GM19239 (cell line): ENCODE measurements at regions not wholly inside any gene's neighbourhood (a gene's known extent, or its start where the extent isn't known, plus 50 kb on each side); places are given as distances from the start of the nearest gene placed in this dataset.

ENCODE experiments used
- DNase-seq: peaks from one replicate; pipeline ENCODE4 v3.0.0; 2011; ENCODE audit warnings: low spot score; ENCODE audit not compliant: insufficient read length
- FAIRE-seq: peaks from 2 replicates; lab custom pipeline; 2011; peaks lifted over from hg19 to GRCh38; lab: Jason Lieb, UNC

GRCh38 chr1:30506291-30507015 lies 216.9 kb downstream of the MATN1 start:
- no peak for FAIRE-seq
- DNase-seq: no peak

GRCh38 chr1:30505853-30506252 lies 217.5 kb downstream of the MATN1 start:
- no peak for DNase-seq
- no peak for FAIRE-seq

- no peak for DNase-seq
- no peak for FAIRE-seq
Measured at GRCh38 chr1:30492451-30492850, 230.9 kb downstream of the MATN1 start.

- FAIRE-seq: no peak
- DNase-seq: no peak
Measured at GRCh38 chr1:30491831-30492230, 231.6 kb downstream of the MATN1 start.

GRCh38 chr1:30490554-30491053 lies 232.8 kb downstream of the MATN1 start:
- FAIRE-seq: no peak
- no peak for DNase-seq

GRCh38 chr1:30489737-30490389 lies 233.5 kb downstream of the MATN1 start:
- FAIRE-seq (no peak), DNase-seq (no peak)

- DNase-seq (no peak), FAIRE-seq (no peak)
Measured at GRCh38 chr1:30488324-30488913, 235.0 kb downstream of the MATN1 start.

GRCh38 chr1:30487042-30487441 lies 236.3 kb downstream of the MATN1 start:
- DNase-seq (no peak), FAIRE-seq (no peak)

GRCh38 chr1:30485072-30485471 lies 238.3 kb downstream of the MATN1 start:
- no peak for DNase-seq
- FAIRE-seq: no peak

GRCh38 chr1:30484668-30485067 lies 238.7 kb downstream of the MATN1 start:
- DNase-seq (no peak), FAIRE-seq (no peak)

GRCh38 chr1:30479575-30479974 lies 243.8 kb downstream of the MATN1 start:
- no peak for FAIRE-seq
- no peak for DNase-seq

GRCh38 chr1:30478799-30479563 lies 244.4 kb downstream of the MATN1 start:
- FAIRE-seq: no peak

GRCh38 chr1:30478283-30478682 lies 245.1 kb downstream of the MATN1 start:
- FAIRE-seq (no peak), DNase-seq (no peak)

More at GRCh38 chr1:30478799-30479563, 244.4 kb downstream of the MATN1 start:
- no peak for DNase-seq

GRCh38 chr1:30477588-30477987 lies 245.8 kb downstream of the MATN1 start:
- DNase-seq (no peak), FAIRE-seq (no peak)

- DNase-seq: no peak
- no peak for FAIRE-seq
Measured at GRCh38 chr1:30476911-30477459, 246.4 kb downstream of the MATN1 start.

- FAIRE-seq: no peak
Measured at GRCh38 chr1:30476476-30476875, 246.9 kb downstream of the MATN1 start.

GRCh38 chr1:30475966-30476365 lies 247.4 kb downstream of the MATN1 start:
- DNase-seq: no peak
- FAIRE-seq: no peak

More at GRCh38 chr1:30476476-30476875, 246.9 kb downstream of the MATN1 start:
- DNase-seq: no peak

- FAIRE-seq: no peak
Measured at GRCh38 chr1:30475201-30475600, 248.2 kb downstream of the MATN1 start.

GRCh38 chr1:30474818-30475200 lies 248.6 kb downstream of the MATN1 start:
- FAIRE-seq: no peak
- DNase-seq: no peak

More at GRCh38 chr1:30475201-30475600, 248.2 kb downstream of the MATN1 start:
- DNase-seq: no peak
